NCI-H2107 treated with DMSO at 0.1 percent for 48 hours (cell line): ENCODE measurements at regions not wholly inside any gene's neighbourhood (a gene's known extent, or its start where the extent isn't known, plus 50 kb on each side); places are given as distances from the start of the nearest gene placed in this dataset.

Experiments
- DNase-seq: peaks from one replicate; lab custom pipeline; 2025; ENCODE audit not compliant: unreplicated experiment; lab: John Stamatoyannopoulos, UW

- DNase-seq: no peak
Measured at GRCh38 chr2:147231607-147232006, 613.2 kb upstream of the ACVR2A start.

- DNase-seq: no peak
Measured at GRCh38 chr2:147231081-147231480, 613.7 kb upstream of the ACVR2A start.

DNA sequence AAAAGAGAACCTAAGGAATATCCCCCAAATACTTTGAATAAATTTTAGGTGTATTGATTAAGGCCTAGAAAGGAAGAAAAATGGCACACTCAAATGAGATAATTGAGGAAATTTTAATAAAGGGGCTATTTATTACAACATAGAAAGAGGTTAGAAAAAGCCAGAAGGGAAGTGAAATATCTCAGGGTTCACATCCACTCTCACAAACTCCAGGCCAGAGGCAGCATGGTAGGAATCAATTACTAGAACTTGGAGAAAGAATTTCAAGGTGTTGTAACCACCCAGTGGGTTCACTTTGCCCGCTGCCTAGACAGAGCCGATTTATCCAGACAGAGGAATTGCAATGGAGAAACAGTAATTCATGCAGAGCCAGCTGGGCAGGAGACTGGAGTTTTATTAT, 617.5 kb upstream of the ACVR2A start:
- DNase-seq: no peak

DNA sequence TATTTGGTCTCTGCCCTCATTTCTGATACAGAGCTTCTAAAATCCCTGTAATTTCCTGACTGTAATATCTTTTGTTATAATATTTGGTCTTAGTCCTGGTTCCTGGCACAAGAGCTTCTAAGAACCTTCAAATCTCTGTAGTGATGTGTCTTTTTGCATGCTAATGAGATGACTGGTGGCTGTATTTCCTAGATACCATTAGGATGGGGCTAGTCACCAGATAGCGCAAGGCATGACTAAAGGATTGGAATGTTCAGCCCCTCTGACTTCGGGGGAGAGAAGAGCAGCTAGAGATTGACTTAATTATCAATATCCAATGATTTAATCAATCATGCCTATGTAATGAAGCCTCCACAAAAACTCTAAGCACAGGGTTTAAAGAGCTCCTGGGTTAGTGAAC, 620.8 kb upstream of the ACVR2A start:
- no peak for DNase-seq

- DNase-seq: peak; percentile 54
Measured at GRCh38 chr2:147223553-147224060, 621.2 kb upstream of the ACVR2A start.

GRCh38 chr2:147223119-147223518, 621.7 kb upstream of the ACVR2A start:
- DNase-seq: peak; percentile 54

GRCh38 chr2:147222506-147222905, 622.3 kb upstream of the ACVR2A start:
- no peak for DNase-seq

DNA sequence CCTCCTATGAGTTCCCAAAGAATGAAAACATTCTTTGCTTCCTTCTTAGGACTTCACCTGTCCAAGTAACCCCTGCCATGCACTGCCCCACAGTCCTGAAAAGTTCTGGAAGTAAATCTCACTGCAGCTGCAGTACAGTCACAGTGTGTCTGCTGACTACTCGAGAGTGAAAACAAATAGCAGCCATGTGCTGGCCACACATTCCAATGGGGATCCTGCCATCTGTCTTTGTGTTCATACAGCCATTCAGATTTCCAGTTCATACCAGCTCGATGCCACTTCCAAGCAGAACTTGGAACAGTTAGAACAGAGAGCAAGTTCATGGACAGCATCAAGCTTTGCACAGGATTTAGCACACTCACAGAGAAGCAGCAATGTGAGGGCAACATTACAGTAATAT, 629.9 kb upstream of the ACVR2A start:
- DNase-seq: no peak

DNA sequence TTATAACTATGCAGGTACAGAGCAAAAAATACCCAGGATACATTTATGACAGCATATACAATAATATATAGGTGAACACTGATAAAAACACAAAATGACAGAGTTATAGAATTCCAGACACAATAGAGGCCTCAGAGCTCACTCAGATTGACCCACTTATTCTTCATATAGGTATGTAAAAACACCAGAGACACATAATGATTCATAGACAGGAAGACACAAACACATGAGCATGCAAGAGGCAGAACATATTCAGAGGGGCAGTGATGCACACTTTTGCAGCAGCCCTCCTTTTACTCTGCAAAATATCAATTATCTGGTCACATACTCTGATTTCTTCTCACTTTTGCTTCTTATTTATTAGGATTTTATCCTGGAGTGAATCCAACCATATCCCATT, 633.3 kb upstream of the ACVR2A start:
- no peak for DNase-seq

DNA sequence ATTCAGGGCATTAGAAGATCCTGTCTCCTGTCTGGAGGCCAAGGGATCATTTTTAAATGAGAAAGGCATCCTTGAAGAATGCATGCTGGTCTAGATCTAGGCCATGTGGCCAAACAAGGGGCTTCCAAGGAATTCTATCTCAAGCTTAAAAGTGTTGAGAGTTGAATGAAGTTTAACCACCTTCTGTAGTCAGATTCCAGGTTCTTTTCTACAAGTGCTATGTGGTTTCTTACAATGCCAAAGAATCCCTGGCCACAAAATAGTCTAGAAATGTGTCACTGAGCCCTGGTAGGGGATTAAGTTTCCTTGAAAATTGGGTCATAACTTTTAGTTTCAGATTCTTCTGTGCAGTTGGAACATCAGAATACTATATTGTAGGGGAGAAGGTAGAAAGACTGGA, 640.7 kb upstream of the ACVR2A start:
- no peak for DNase-seq

GRCh38 chr2:147198651-147199171, 646.1 kb upstream of the ACVR2A start:
- peak; percentile 21 for DNase-seq

GRCh38 chr2:147197754-147198483, 646.9 kb upstream of the ACVR2A start:
- DNase-seq: peak; percentile 74

GRCh38 chr2:147182260-147182659, 662.6 kb upstream of the ACVR2A start:
- DNase-seq: no peak

GRCh38 chr2:147181351-147182029, 663.3 kb upstream of the ACVR2A start:
- DNase-seq: no peak

DNA sequence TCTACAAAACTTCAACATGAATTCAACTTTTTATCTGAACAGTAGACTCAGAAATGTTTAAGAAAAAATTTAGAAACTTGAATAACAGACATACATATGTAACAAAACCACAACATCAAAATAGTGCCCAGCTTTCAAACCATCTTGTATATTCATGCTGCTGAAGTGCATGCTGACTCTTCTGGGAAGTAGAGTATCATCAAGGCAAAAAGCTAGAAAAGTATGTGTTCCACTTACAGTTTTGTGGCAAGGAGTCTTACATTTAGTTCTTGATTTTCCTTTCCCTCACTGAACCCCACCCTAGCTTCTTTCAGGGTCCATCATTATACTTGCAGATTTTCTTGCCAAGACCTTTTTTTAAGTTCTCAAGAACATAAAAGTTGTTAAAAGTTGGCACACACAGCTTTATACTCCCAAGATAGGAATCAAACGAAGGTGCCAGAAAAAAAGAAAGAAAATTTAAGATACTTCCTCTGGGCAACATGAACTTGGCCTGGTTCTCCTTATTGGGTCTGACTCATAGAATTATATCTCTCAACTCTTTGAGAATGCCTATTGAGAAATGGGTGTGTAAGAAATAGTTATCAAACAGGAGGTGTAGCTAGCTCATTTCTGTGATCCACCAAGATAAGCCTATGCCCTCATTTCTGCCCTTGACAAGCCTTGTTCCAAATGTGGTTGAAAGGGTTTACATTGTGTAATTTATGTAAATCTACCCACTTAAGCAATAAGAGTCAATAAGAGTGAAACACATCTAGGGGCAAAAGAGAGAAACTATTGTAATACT, 667.6 kb upstream of the ACVR2A start:
- DNase-seq: no peak

DNA sequence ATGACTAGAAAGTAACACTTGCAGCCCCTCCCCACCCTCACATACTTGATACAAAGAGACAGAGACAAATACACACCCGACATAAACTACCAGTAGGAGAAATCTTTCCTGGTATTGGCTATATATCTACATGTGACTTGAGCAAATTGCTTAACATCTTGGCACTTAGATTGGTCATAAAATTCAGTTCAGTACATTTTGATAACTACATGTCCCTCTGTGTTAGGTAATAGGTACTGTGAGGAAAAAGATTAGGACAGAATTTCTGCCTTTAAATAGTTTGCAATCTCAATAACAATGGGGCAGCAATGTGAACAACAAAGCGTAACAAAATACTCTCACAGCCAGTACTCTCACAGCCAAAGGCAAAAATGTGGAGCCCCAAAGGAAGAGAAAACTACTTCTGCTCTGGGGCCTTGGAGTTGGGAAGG, 670.0 kb upstream of the ACVR2A start:
- no peak for DNase-seq

DNA sequence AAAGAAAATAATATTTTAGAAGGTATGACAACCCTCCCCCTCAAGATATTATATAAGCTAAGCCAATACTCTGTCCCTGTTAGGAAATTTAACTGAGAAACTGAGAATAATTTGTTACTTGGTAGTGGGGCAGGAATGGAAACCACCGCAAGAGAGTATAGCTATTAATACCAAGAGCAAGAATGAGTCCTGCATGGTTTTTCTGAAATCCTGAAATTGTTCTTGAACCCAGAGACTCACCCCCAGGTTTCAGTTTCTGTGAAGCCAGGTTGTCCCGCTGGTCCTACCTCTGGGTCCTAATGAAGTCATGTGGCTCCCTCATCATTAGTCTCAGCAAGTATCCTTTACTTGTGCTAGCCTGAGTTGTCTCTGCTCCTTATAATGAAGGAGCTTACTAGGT, 671.0 kb upstream of the ACVR2A start:
- DNase-seq: no peak

GRCh38 chr2:147173189-147173581, 671.6 kb upstream of the ACVR2A start:
- DNase-seq: no peak

GRCh38 chr2:147172493-147173188, 672.2 kb upstream of the ACVR2A start:
- DNase-seq: no peak

- DNase-seq: no peak
Measured at GRCh38 chr2:147171941-147172340, 672.9 kb upstream of the ACVR2A start.

GRCh38 chr2:147170932-147171331, 673.9 kb upstream of the ACVR2A start:
- DNase-seq: no peak
